Medulla oblongata (tissue), 1 donor: ENCODE measurements at regions not wholly inside any gene's neighbourhood (a gene's known extent, or its start where the extent isn't known, plus 50 kb on each side); places are given as distances from the start of the nearest gene placed in this dataset.
A peak's percentile ranks its signal among the peaks of the same experiment; 100 is the strongest.

ENCODE experiments used
- DNase-seq: peaks from one replicate; pipeline ENCODE4 v3.0.0-alpha.2; 2015; ENCODE audit errors: extremely low spot score

- DNase-seq: peak; percentile 35
Measured at GRCh38 chr4:36394352-36394903, 113.0 kb downstream of the DTHD1 start.

GRCh38 chr4:36399762-36400353 is 118.4 kb downstream of the DTHD1 start:
- DNase-seq: peak; percentile 71

DNA sequence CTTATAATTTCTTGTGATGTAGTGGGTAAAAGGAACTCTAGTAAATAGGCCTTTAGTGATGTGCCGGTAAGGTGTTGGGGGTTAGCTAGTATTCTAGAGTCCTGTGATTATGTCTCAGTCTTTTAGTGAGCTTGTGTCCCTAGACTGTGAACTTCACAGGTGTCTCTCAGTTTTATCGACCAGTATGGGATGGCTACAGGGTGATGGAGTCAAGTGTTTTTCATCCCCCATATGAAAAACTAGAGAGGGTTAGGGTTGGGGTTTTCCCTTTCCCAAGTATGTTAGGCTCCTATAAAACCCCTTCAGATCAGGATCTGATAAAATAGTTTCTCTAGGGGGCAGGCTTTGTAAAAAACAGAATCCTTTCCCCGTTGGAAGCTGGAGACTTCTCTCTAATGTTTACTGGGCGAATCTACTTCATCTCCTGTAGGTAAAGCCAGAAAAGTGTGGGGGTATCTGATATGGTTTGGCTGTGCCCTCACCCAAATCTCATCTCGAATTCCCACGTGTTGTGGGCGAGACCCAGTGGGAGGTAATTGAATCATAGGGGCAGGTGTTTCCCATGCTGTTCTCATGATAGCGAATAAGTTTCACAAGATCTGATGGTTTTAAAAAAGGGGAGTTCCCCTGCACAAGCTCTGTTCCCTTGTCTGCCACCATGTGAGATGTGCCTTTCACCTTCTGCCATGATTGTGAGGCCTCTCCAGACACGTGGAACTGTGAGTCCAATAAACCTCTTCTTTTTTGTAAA is 120.8 kb downstream of the DTHD1 start:
- no peak for DNase-seq

DNA sequence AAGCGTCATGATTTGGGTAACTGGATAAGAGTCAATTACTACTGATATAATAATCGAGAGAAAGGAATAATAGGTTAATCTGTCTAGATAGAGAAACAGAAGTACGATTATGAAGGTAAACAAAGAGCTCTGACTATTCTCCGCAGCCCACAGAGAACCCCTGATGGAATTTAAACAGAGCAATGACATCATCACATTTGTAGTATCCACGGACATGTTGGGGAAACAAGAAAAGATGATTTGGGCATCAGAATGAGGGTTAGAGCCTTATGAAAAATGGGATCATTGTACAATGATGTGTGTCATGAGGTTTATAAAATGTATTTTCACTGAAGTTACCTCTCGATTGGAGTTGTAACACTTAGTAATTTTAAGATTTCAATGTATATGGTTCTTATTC is 129.9 kb downstream of the DTHD1 start:
- no peak for DNase-seq

- peak; percentile 20 for DNase-seq
Measured at GRCh38 chr4:36414248-36414647, 132.8 kb downstream of the DTHD1 start.

GRCh38 chr4:36417146-36417545 is 135.7 kb downstream of the DTHD1 start:
- no peak for DNase-seq

DNA sequence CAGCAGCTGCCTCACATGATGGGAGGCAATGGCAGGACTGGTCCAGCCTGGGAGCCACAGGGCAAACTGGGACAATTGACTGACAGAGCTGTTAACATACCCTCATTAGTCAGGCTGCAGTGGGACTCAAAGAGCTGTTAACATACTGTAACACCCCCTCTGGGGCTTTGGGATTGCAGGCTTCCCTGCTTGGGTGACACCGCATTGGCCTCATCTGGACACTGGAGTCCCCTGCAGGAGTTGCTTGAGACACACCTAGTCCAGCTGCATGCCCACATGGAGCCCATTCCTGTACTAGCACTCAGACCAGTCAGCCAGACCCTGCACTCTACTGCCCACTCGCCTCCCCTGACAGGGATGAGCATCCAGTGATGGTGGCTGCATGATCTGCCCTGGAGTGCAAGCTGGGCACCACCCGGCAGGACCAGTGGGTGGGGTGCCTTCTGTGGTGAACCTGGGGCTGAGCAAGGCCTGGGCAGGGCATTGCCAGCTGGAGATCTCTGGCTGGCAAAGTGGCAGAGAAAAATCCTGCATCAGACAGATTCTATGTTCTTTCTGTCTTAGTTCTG is 138.8 kb downstream of the DTHD1 start:
- DNase-seq: no peak

DNA sequence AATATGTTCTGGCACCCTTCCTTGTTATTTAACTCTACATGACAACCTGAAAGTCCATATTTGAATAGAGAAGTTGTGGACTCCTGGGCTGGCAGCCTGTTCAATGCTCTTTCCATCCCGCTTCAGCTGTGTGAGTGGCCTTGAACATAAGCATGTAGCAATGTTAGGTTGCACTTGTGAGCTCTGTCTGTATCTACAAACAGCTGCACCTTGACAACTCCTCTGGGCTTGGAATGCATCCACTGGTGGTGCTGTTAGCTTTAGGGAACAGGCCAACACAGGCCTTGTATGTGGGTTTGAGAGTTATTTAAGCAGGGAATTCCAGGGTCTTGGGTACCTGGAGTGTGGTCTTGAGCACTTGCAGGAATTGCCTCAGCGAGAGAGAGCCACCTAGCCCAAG is 141.2 kb downstream of the DTHD1 start:
- DNase-seq: no peak

DNA sequence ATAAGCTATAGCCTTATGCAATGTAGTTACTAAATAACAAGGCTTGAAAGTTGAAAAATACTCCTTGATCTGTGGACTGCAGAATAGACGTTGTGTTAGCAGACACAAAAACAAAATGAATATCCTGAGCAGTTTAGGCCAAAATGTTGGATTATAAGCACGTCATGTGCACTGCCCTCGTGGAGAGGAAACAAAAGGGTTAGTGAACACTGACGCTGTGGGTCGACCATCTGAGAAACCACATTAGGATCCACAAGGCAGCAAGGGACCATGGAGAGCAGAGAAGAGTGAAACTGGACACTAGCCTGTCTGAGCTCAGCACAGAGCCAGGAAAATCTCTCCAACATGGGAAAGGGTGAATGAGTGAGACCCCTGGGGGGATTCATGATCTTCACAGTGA is 145.3 kb downstream of the DTHD1 start:
- no peak for DNase-seq

GRCh38 chr4:36427696-36428095 is 146.3 kb downstream of the DTHD1 start:
- DNase-seq: no peak

DNA sequence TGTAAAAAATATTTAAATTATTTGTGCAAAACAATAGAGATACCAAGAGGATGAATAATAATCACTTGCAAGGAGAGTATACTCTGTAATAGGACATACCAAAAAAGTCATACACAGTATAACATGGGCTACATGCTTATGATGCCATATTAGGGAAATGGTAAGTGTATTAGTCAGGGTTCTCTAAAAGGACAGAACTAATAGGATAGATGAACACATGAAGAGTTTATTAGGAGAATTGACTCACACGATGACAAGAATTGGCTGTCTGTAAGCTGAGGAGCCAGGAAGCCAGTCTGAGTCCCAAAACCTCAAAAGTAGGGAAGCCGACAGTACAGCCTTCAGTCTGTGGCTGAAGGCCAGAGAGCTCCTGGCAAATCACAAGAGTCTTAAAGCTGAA is 151.2 kb downstream of the DTHD1 start:
- no peak for DNase-seq

- DNase-seq: no peak
Measured at GRCh38 chr4:36439556-36439955, 158.1 kb downstream of the DTHD1 start.

DNA sequence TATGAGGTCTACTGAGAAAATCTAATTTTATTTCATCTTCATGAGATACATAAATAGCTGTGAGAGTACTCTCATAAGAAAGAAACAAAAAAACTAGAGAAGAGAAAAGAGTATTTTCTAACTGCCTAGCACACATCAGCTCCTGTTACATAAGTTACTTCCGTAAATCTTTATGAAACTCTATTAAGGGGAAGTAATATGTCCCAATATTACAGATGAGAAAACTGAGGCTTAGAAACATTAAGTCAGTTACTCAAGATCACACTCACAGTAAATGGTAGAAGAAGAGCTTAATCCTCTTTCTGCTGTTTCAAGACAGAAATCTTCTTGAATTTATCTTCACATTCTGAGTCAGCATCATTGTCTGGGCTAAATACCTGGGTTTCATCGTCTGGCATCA is 164.1 kb downstream of the DTHD1 start:
- DNase-seq: no peak

GRCh38 chr4:36446275-36446674 is 164.9 kb downstream of the DTHD1 start:
- no peak for DNase-seq

- no peak for DNase-seq
Measured at GRCh38 chr4:36461344-36461743, 179.9 kb downstream of the DTHD1 start.

GRCh38 chr4:36467670-36468069 is 186.3 kb downstream of the DTHD1 start:
- no peak for DNase-seq

GRCh38 chr4:36471903-36472302 is 190.5 kb downstream of the DTHD1 start:
- no peak for DNase-seq

- DNase-seq: no peak
Measured at GRCh38 chr4:36476135-36476534, 194.7 kb downstream of the DTHD1 start.

- no peak for DNase-seq
Measured at GRCh38 chr4:36477861-36478260, 196.4 kb downstream of the DTHD1 start.

- no peak for DNase-seq
Measured at GRCh38 chr4:36485885-36486284, 204.5 kb downstream of the DTHD1 start.

DNA sequence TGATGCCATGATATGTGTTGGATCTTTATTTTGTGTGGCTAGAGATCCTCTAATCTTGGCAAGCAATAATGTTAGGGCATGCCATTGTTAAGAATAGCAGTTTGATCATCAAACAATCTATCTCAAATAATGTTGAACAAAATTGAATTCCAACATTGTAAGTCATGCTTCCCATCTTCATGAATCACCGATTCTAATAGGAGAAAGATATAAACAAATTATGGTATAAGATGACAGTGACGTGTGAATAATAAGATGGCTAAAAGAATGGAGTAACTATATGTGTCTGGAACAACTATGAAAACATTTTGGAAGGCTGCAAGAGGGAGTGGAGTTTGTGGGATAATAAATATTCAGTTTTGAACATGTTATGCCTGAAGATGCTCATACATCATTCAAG is 208.4 kb downstream of the DTHD1 start:
- no peak for DNase-seq

GRCh38 chr4:36492041-36492440 is 210.6 kb downstream of the DTHD1 start:
- DNase-seq: no peak

DNA sequence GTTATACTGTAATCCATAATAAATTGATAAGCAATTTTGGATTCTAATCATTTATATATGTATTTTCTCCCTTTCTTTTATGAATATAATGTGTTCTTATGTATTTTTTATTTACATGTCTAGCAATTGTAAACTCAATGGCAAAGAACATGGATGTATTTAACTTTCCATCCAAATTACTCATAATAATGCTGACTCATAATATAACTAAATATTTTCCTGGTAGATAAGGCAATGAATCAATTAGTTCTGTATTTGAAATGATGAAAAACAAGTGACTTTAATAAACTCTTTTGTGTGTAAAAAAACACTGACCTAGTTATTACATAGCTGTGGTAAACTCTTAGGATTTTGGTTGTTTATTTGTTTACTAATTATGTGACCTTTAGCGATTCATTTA is 211.2 kb downstream of the DTHD1 start:
- no peak for DNase-seq
